Thyroid gland (tissue), 4 donors: ENCODE measurements at regions not wholly inside any gene's neighbourhood (a gene's known extent, or its start where the extent isn't known, plus 50 kb on each side); places are given as distances from the start of the nearest gene placed in this dataset.

Experiments used
- DNase-seq, 2 donors: peaks; one replicate each; pipeline ENCODE4 v3.0.0-alpha.2; 2019
- H3K27ac ChIP-seq, 3 donors: fragments of 200-600 bp; sonication (generic); 1 replicate in 2 of 3; 2 replicates in 1 of 3; pipeline ENCODE4 v1.5.1; 2016 to 2019; ENCODE audit warnings: mild to moderate bottlenecking in 1 of 3, moderate library complexity in 1 of 3
- H3K27me3 ChIP-seq: fragments of 200-600 bp; sonication (generic); one replicate; pipeline ENCODE4 v1.5.1; 2019
- H3K36me3 ChIP-seq, 2 donors: fragments of 200-600 bp; sonication (generic); one replicate each; pipeline ENCODE4 v1.5.1; 2016 to 2019
- H3K4me1 ChIP-seq, 2 donors: fragments of 200-600 bp; sonication (generic); one replicate each; pipeline ENCODE4 v1.5.1; 2017 to 2019
- H3K4me3 ChIP-seq, 3 donors: fragments of 200-600 bp; sonication (generic); replicated peaks in 1 of 3; 1 replicate in 2 of 3; 2 replicates in 1 of 3; pipeline ENCODE4 v1.5.1; 2016; ENCODE audit warnings: mild to moderate bottlenecking in 1 of 3
- H3K9me3 ChIP-seq: fragments of 200-600 bp; sonication (generic); one replicate; pipeline ENCODE4 v1.5.1; 2017
- CTCF ChIP-seq, 6 experiments: fragments of 200-600 bp in 3 of 6; fragments of 450-650 bp in 3 of 6; sonication (generic) in 3 of 6; IDR thresholded peaks; one replicate each; pipeline ENCODE4 v1.5.1; 2016 to 2019; ENCODE audit warnings: antibody characterized with exemption in 6 of 6, mild to moderate bottlenecking in 2 of 6, inconsistent platforms in 1 of 6, moderate library complexity in 1 of 6
- POLR2A ChIP-seq, 2 donors: fragments of 450-650 bp; IDR thresholded peaks; one replicate each; pipeline ENCODE4 v1.6.1; 2017; ENCODE audit warnings: antibody characterized with exemption in 2 of 2, mild to moderate bottlenecking in 2 of 2, moderate library complexity in 1 of 2
- WGBS, 2 donors: methylation state at CpG; one replicate each; pipeline ENCODE4 v1.1.5; 2017; 5-methylcytosine and 5-hydroxymethylcytosine counted together
- intact Hi-C: fragments of 100-400 bp; cut with DNase I; formaldehyde crosslinking; loops from one replicate; pipeline ENCODE4 v1.15.1; 2023

GRCh38 chr1:182166750-182167149 lies 105.2 kb upstream of the ZNF648 start:
- Histone ChIP-seq H3K9me3 (no peaks in the 10 kb centered on the region), H3K36me3 (no peaks in the 10 kb centered on the region), H3K27ac (no peak overlapping the region), H3K4me1 (peaks cover 7 to 24% of the 10 kb centered on the region in 2 donors), H3K27me3 (no peaks in the 10 kb centered on the region), H3K4me3 (no peak overlapping the region)
- intact Hi-C loops = no loop called here
- TF ChIP-seq CTCF (IDR thresholded peaks at IDR 0.05) (no peak), POLR2A (IDR thresholded peaks at IDR 0.05) (no peak)
- WGBS, 2 donors = 89 to 91% methylated on average over 1 of the region's 1 CpG
- DNase-seq = no peak

GRCh38 chr1:182166321-182166720 lies 104.8 kb upstream of the ZNF648 start:
- no peak for DNase-seq
- H3K27ac ChIP-seq = no peak overlapping the region
- intact Hi-C loops = no loop called here
- 94 to 95% methylated on average over 5 of the region's 5 CpGs for WGBS, 2 donors
- TF ChIP-seq CTCF (IDR thresholded peaks at IDR 0.05) = no peak
- no peak for TF ChIP-seq POLR2A (IDR thresholded peaks at IDR 0.05)
- H3K27me3 ChIP-seq = no peaks in the 10 kb centered on the region
- no peak overlapping the region for H3K4me3 ChIP-seq
- no peaks in the 10 kb centered on the region for H3K36me3 ChIP-seq
- H3K4me1 ChIP-seq = peaks cover 7 to 23% of the 10 kb centered on the region in 2 donors
- no peaks in the 10 kb centered on the region for H3K9me3 ChIP-seq

- no peaks in the 10 kb centered on the region for H3K36me3 ChIP-seq
- DNase-seq = no peak
- peak overlapping the region in 2 of 3 donors; percentile 18 to 31 for H3K27ac ChIP-seq
- 58 to 81% methylated on average over 2 of the region's 2 CpGs for WGBS, 2 donors
- H3K4me3 ChIP-seq = no peak overlapping the region
- TF ChIP-seq POLR2A (IDR thresholded peaks at IDR 0.05) (no peak), CTCF (IDR thresholded peaks at IDR 0.05) (no peak)
- H3K4me1 ChIP-seq = peaks cover 0 to 13% of the 10 kb centered on the region in 2 donors
- H3K27me3 ChIP-seq = no peaks in the 10 kb centered on the region
- intact Hi-C loops = no loop called here
- H3K9me3 ChIP-seq = no peaks in the 10 kb centered on the region
Observed at GRCh38 chr1:182164273-182164672, 102.8 kb upstream of the ZNF648 start.

- Histone ChIP-seq H3K27ac (peak overlapping the region in 2 of 3 donors; percentile 18 to 31), H3K9me3 (no peaks in the 10 kb centered on the region), H3K36me3 (no peaks in the 10 kb centered on the region), H3K27me3 (no peaks in the 10 kb centered on the region), H3K4me3 (no peak overlapping the region), H3K4me1 (peaks cover 0 to 12% of the 10 kb centered on the region in 2 donors)
- WGBS, 2 donors = 71 to 72% methylated on average over 5 of the region's 5 CpGs
- peak in 1 of 2 donors; percentile 23 for DNase-seq
- TF ChIP-seq CTCF (IDR thresholded peaks at IDR 0.05) (no peak), POLR2A (IDR thresholded peaks at IDR 0.05) (no peak)
- intact Hi-C loops = no loop called here
Observed at GRCh38 chr1:182163821-182164223, 102.3 kb upstream of the ZNF648 start.

- Histone ChIP-seq H3K27ac (no peak overlapping the region), H3K4me1 (peaks cover 0 to 9% of the 10 kb centered on the region in 2 donors), H3K36me3 (no peaks in the 10 kb centered on the region), H3K27me3 (no peaks in the 10 kb centered on the region), H3K9me3 (no peaks in the 10 kb centered on the region), H3K4me3 (no peak overlapping the region)
- intact Hi-C loops = no loop called here
- no peak for DNase-seq
- TF ChIP-seq CTCF (IDR thresholded peaks at IDR 0.05) (no peak), POLR2A (IDR thresholded peaks at IDR 0.05) (no peak)
Observed at GRCh38 chr1:182159443-182159842, 97.9 kb upstream of the ZNF648 start.
